ENCODE measurements at regions not wholly inside any gene's neighbourhood (a gene's known extent, or its start where the extent isn't known, plus 50 kb on each side); places are given as distances from the start of the nearest gene placed in this dataset.

DNA sequence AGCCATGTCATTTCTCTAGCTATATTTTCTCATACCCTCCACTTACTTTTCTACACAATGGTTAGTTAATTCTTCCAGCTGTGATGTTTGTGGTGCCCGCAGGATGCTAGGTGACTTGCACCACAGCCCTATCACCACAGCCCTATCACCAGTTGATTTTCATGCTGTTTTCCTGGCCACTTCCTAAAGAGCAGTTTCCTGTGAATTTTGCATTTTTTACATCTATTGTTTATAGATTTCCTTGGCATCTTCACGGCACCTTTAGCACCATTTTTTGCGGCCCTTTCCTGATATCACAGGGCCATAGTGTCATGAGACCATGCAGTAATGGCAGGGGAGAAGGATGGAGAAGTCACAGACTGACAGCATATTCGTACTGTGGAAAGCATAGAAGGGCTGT, 132.9 kb upstream of the PRICKLE2 start:
- TF ChIP-seq EZH2 (IDR thresholded peaks at IDR 0.05; ENCODE audit: low read length, missing control alignments): no peak
- TF ChIP-seq, protein P1, sequence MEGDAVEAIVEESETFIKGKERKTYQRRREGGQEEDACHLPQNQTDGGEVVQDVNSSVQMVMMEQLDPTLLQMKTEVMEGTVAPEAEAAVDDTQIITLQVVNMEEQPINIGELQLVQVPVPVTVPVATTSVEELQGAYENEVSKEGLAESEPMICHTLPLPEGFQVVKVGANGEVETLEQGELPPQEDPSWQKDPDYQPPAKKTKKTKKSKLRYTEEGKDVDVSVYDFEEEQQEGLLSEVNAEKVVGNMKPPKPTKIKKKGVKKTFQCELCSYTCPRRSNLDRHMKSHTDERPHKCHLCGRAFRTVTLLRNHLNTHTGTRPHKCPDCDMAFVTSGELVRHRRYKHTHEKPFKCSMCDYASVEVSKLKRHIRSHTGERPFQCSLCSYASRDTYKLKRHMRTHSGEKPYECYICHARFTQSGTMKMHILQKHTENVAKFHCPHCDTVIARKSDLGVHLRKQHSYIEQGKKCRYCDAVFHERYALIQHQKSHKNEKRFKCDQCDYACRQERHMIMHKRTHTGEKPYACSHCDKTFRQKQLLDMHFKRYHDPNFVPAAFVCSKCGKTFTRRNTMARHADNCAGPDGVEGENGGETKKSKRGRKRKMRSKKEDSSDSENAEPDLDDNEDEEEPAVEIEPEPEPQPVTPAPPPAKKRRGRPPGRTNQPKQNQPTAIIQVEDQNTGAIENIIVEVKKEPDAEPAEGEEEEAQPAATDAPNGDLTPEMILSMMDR (conservative IDR thresholded peaks at IDR 0.05 in 1 of 2, IDR thresholded peaks at IDR 0.05 in 1 of 2; ENCODE audit: low read depth in 1 of 2, low read length in 2 of 2): no peak
